NCI-H1105 (cell line): ENCODE measurements at regions not wholly inside any gene's neighbourhood (a gene's known extent, or its start where the extent isn't known, plus 50 kb on each side); places are given as distances from the start of the nearest gene placed in this dataset.

Experiments used
- DNase-seq: peaks from one replicate; lab custom pipeline; 2025; lab: John Stamatoyannopoulos, UW

DNA sequence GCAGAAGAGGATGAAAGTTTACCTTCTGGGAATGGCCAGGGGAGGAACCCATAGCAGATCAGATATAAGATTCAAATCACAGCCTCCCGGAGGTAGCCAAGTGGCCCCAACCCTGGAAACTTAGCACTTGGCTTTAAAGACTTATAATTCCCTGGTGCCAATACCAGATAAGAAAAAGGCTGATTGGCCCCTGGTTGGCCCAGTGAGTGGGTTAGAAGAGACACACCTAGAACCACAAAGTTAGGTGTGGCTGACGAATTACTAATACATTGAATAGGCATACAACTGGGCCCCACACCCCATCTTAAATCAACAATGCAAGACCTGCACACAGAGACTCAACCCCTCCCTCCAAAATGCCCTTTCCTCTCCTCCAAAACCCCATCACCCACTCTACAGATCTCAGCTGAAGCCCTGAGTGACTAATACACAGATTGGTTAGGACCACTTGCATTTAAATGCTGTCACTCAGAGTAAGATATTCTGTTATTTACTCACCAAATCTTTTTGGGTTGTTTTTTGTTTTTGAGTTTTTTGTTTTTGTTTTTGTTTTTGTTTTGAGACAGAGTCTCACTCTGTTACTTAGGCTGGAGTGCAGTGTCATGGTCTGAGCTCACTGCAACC is 315.4 kb upstream of the JARID2 start:
- no peak for DNase-seq

- DNase-seq = no peak
Observed at GRCh38 chr6:14932485-14933182, 313.2 kb upstream of the JARID2 start.

GRCh38 chr6:14933183-14933544 is 312.7 kb upstream of the JARID2 start:
- DNase-seq = no peak

- DNase-seq = no peak
Observed at GRCh38 chr6:14934013-14934412, 311.9 kb upstream of the JARID2 start.

- DNase-seq = no peak
Observed at GRCh38 chr6:14934844-14935243, 311.0 kb upstream of the JARID2 start.

DNA sequence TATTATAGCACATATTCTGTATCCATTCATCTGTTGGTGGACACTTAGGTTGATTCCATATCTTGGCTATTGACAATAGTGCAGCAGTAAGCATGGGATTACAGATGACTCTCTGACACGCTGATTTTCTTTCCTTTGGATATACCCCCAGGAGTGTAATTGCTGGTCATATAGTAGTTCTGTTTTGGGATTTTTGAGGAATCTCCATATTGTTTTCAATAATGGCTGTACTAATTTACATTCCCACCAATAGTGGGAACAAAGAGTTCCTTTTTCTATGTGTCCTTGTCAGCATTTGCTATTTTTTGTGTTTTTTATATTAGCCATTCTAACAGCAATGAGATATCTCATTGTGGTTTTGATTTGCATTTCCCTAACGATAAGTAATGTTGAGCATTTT is 309.0 kb upstream of the JARID2 start:
- DNase-seq = no peak

DNA sequence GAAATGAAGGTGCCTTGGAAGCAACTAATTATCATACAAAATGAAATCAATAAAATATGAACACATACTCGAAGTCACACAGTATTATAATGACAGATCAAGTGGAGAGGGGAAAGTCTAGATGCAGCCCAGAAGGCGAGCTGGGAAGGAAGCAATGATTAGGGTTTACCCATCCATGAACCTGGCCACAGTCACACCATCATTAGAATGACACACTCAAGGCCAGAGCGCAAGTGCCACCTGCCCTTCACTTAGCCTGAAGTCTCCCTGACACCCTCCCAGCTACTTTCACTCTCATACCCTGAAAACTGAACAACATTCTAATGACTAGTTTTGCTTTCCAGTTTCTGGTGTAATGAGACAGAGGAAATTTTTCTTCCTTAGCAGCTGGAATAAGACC is 302.8 kb upstream of the JARID2 start:
- no peak for DNase-seq

GRCh38 chr6:14944593-14944992 is 301.3 kb upstream of the JARID2 start:
- no peak for DNase-seq

DNA sequence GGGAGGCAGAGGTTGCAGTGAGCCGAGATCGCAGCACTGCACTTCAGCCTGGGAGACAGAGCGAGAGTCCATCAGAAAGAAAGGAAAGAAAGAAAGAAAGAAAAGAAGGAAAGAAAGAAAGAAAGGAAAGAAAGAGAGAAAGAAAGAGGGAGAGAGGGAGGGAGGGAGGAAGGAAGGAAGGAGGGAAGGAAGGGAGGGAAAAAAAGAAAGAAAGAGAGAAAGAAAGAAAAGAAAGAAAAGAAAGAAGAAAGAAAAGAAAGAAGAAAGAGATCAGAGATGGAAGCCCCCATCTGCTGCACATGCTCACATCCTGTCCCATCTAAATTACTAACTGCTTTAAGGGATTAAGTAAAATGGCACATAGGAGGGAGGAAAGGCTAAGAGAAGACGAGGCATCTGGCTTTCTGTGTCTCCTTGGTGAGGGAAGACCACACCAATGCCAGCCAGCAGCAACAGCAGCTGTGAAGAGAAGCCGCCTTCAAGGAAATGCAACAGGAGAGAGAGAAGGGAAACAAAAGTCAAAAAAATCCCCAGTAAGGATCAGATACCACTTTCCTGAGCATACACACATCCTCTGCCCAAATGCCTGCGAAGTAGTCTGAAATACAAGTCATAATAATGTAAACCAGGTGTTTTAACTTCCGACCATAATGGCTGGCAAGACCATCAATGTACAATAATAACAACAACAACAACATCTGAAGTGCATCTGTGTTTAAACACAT is 300.2 kb upstream of the JARID2 start:
- DNase-seq = no peak

DNA sequence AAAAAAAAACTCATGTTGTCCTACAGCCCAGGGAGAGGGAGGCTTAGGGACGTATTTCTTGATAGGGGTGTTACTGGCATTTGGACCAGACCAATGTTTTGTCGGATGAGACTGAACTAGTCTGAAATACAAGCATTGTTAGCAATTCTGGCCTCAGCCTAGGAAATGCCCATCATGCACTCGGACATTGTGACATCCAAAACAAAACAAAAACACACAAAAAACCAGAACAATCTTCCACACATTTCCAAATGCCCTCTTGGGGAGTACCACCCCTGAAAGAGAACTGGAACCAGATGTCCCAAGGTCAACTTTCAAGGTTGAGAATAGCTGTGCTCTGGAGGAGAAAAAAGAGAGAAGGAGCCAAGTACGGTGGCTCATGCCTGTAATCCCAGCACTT is 299.1 kb upstream of the JARID2 start:
- DNase-seq = no peak

- no peak for DNase-seq
Observed at GRCh38 chr6:14948586-14949245, 297.2 kb upstream of the JARID2 start.

DNA sequence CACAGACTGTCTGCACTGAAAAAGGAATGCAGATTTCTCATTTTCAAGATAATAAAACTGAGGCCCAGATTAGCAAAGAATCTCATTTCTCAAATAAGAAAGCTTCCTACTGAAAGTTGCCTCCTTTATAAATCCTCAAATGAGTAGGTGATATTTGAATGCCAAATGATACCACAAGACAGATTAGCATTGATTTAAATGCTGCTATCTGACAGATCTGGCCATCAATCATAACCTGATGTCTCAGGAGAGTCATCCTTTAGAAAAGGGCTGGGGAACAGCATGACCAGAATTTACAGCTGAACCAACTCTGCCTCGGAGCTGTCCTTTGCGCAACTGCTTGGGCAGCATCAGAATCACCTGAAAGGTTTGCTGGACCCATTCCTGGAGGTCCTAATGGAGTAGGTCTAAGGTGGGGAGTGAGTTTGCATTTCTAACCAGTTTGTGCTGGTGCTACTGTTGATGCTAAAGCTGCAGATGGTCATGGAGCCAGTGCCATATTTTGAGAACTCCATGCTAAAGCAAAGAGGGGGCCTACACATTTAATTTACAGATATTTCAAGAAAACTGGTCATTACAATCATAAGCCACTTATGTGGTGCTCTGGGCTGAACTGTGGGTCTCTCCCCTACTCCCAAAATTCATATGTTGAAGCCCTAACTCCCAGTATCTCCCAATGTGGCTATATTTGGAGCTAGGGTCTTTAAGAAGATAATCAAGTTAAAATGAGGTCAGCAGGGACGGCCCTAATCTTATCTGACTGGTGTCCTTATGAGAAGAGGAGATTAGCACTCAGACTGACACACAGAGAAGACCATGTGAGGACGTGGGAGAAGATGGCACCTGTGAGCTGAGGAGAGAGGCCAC is 295.5 kb upstream of the JARID2 start:
- DNase-seq = no peak

- DNase-seq = no peak
Observed at GRCh38 chr6:14950970-14951276, 294.9 kb upstream of the JARID2 start.

- no peak for DNase-seq
Observed at GRCh38 chr6:14951704-14952103, 294.2 kb upstream of the JARID2 start.

DNA sequence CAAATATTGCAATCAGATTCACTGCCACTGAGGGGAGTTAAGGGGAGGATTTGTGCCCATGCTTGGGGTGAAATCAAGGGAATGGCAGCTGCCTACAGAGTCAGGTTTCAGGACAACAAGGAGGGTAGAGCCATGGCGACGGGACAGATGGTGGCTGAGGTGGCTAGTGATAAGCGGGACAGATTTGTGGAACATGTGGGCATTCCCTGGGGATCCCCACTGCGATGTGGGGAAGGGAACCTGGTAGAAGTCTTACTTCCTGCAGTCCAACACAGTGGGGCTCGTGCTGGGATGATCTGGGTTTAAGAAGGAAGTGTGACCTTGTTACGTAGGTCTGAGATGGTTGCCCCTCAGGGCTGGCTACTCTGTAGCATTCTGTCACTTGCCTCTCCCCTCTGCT is 292.0 kb upstream of the JARID2 start:
- DNase-seq = no peak

DNA sequence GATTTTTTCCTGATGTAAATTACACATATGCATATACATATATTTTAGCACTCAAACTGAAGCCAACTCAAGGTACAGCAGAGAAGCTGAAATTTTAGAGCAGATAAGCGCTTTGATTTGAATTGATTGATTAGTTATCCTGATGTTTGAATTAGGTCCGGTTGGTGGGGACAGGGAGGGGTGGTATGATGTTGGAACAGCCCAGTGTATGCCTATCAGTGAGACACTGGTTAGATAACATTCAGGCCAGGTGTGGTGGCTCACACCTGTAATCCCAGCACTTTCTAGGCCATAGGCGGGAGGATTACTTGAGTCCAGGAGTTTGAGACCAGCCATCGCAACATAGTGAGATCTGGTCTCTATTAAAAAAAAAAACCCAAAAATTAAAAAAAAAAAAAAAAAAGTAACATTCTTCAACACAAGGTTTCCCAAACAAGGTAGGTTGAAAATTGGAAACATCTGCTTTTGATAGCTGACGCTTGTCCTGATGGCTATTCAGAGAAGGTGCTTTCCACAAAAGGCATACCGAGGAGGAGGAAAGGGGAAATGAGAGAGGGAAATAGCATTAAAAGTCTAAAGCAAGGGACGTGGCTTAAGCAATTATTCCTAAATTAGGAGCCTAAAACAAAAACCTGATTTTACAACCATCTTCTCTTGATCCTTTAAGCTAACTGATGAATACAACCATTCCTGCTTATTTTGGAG is 288.4 kb upstream of the JARID2 start:
- DNase-seq = no peak

GRCh38 chr6:14959324-14959885 is 286.5 kb upstream of the JARID2 start:
- DNase-seq = no peak

- DNase-seq = no peak
Observed at GRCh38 chr6:14964556-14965270, 281.2 kb upstream of the JARID2 start.

GRCh38 chr6:14965424-14966075 is 280.3 kb upstream of the JARID2 start:
- no peak for DNase-seq
